Neutrophil (primary cell): ENCODE measurements at regions not wholly inside any gene's neighbourhood (a gene's known extent, or its start where the extent isn't known, plus 50 kb on each side); places are given as distances from the start of the nearest gene placed in this dataset.
"Not testable (repeated sequence)": the region's sequence is repeated elsewhere in the genome, so short reads cannot be mapped to it uniquely, and the experiment has no call there.

ENCODE experiments used
- H3K27ac ChIP-seq: fragments of 200-600 bp; sonication (generic); 2 replicates; pipeline ENCODE4 v1.5.1; 2016; ENCODE audit warnings: mild to moderate bottlenecking, moderate library complexity
- H3K27me3 ChIP-seq: fragments of 200-600 bp; sonication (generic); 2 replicates; pipeline ENCODE4 v1.6.0; 2016; ENCODE audit warnings: mild to moderate bottlenecking
- H3K36me3 ChIP-seq: fragments of 200-600 bp; sonication (generic); 2 replicates; pipeline ENCODE4 v1.5.1; 2017
- H3K4me1 ChIP-seq, 2 experiments: fragments of 200-600 bp in 1 of 2; sonication (generic) in 1 of 2; 1 replicate in 1 of 2; 2 replicates in 1 of 2; pipeline versions ENCODE4 v1.5.1 to v1.6.1; 2013 to 2016; ENCODE audit warnings: low read depth in 1 of 2, low read length in 1 of 2, mild to moderate bottlenecking in 1 of 2, moderate library complexity in 1 of 2; ENCODE audit not compliant: control insufficient read depth in 1 of 2, insufficient read depth in 1 of 2
- H3K4me3 ChIP-seq, 2 experiments: fragments of 200-600 bp in 1 of 2; sonication (generic) in 1 of 2; 1 replicate in 1 of 2; 2 replicates in 1 of 2; pipeline ENCODE4 v1.5.1; 2013 to 2016; ENCODE audit warnings: low read depth in 1 of 2, low read length in 1 of 2, mild to moderate bottlenecking in 1 of 2, moderate library complexity in 1 of 2
- H3K9me3 ChIP-seq: fragments of 200-600 bp; sonication (generic); 2 replicates; pipeline ENCODE4 v1.5.1; 2016
- CTCF ChIP-seq: fragments of 200-600 bp; sonication (generic); IDR thresholded peaks from 2 replicates; pipeline ENCODE4 v1.5.1; 2016; ENCODE audit warnings: antibody characterized with exemption

GRCh38 chr7:76117306-76117991, 69.5 kb downstream of the MDH2 start:
- not testable (repeated sequence) for H3K4me1 ChIP-seq, H3K27me3 ChIP-seq, H3K36me3 ChIP-seq, H3K27ac ChIP-seq, H3K4me3 ChIP-seq, H3K9me3 ChIP-seq

GRCh38 chr7:76118253-76119036, 70.5 kb downstream of the MDH2 start:
- not testable (repeated sequence) for H3K4me1 ChIP-seq, H3K27ac ChIP-seq, H3K36me3 ChIP-seq, H3K27me3 ChIP-seq, H3K9me3 ChIP-seq, H3K4me3 ChIP-seq

- Histone ChIP-seq H3K27me3 (no peaks in the 10 kb centered on the region), H3K9me3 (no peaks in the 10 kb centered on the region), H3K36me3 (no peaks in the 10 kb centered on the region), H3K4me3 (no peak overlapping the region), H3K4me1 (no peaks in the 10 kb centered on the region), H3K27ac (no peak overlapping the region)
- no peak for TF ChIP-seq CTCF
Observed at GRCh38 chr7:76121044-76121443, 73.1 kb downstream of the MDH2 start.

GRCh38 chr7:76122516-76123239, 74.8 kb downstream of the MDH2 start:
- H3K4me1 ChIP-seq = no peaks in the 10 kb centered on the region
- H3K4me3 ChIP-seq = no peak overlapping the region
- no peaks in the 10 kb centered on the region for H3K9me3 ChIP-seq
- H3K36me3 ChIP-seq = no peaks in the 10 kb centered on the region
- H3K27ac ChIP-seq = no peak overlapping the region
- TF ChIP-seq CTCF = no peak
- H3K27me3 ChIP-seq = no peaks in the 10 kb centered on the region

GRCh38 chr7:76123316-76123715, 75.4 kb downstream of the MDH2 start:
- Histone ChIP-seq H3K27me3 (no peaks in the 10 kb centered on the region), H3K4me3 (no peak overlapping the region), H3K36me3 (no peaks in the 10 kb centered on the region), H3K4me1 (no peaks in the 10 kb centered on the region), H3K9me3 (no peaks in the 10 kb centered on the region), H3K27ac (no peak overlapping the region)
- TF ChIP-seq CTCF = no peak

GRCh38 chr7:76125560-76125959, 76.1 kb upstream of the SRRM3 start:
- Histone ChIP-seq H3K4me1 (no peaks in the 10 kb centered on the region), H3K9me3 (no peaks in the 10 kb centered on the region), H3K27me3 (no peaks in the 10 kb centered on the region), H3K36me3 (no peaks in the 10 kb centered on the region), H3K27ac (no peak overlapping the region), H3K4me3 (no peak overlapping the region)
- no peak for TF ChIP-seq CTCF
